T47D (cell line): ENCODE measurements at regions not wholly inside any gene's neighbourhood (a gene's known extent, or its start where the extent isn't known, plus 50 kb on each side); places are given as distances from the start of the nearest gene placed in this dataset.

Source experiments
- DNase-seq, 2 experiments: peaks; one replicate each; pipeline versions ENCODE4 v3.0.0 to v3.0.0-alpha.2; 2011 to 2012; ENCODE audit warnings: low read depth in 1 of 2, low spot score in 1 of 2
- JUND ChIP-seq: IDR thresholded peaks from 2 replicates; pipeline ENCODE4 v1.6.1; 2012; ENCODE audit warnings: low read depth
- in situ Hi-C: cut with HindIII; loops from 2 replicates; pipeline ENCODE4 v1.10.0; 2016; ENCODE audit warnings: low sequenced_read_pairs, low pct_unique_long_range_greater_than_20kb

GRCh38 chr17:33434841-33435240 lies 141.7 kb upstream of the ASIC2 start:
- in situ Hi-C loops: no loop called here
- DNase-seq: no peak
- no peak for TF ChIP-seq JUND

- no peak for DNase-seq
- TF ChIP-seq JUND: no peak
- in situ Hi-C loops: no loop called here
These were observed 142.7 kb upstream of the ASIC2 start for GRCh38 chr17:33435721-33436301.

DNA sequence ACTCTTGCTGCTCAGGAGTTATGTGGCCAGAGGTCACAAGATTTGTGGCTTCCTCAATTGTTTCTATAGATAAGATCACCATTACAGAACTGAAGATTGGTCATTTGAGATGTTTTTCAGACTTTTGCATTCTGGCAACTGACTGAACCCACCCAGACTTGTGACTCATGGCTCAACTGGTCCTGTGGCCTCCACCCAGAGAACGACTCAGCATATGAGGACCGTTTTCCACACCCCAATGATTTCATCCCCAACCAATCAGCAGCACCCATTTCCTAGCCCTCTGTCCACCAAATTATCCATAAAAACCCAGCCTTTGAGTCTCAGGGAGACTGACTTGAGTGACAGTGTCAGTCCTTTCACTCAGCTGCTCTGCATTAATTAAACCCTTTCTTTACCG lies 143.2 kb upstream of the ASIC2 start:
- no peak for DNase-seq
- TF ChIP-seq JUND: no peak
- in situ Hi-C loops: no loop called here

DNA sequence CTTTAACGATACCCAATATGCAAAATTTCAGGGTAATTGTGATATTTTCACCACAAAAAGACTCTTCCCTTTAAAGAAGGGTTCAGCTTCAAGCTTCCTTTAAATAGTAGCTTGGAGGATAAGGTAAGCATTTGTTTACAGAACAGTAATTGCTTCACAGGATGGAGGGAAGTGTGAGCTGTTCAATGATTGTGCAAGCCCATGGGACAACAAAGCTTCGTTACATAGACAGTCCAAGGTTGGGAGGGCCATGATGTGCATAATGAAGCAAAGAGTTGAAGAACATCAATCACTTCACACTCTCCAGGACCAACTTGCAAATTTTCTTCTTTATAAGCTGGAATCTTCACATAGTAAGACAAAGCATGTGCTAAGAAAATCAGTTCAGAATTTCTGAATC lies 145.0 kb upstream of the ASIC2 start:
- in situ Hi-C loops: no loop called here
- no peak for DNase-seq

GRCh38 chr17:33438578-33438977 lies 145.5 kb upstream of the ASIC2 start:
- no peak for TF ChIP-seq JUND
- in situ Hi-C loops: no loop called here
- DNase-seq: no peak

More for the DNA sequence above, 145.0 kb upstream of the ASIC2 start:
- no peak for TF ChIP-seq JUND

GRCh38 chr17:33442320-33442719 lies 149.2 kb upstream of the ASIC2 start:
- TF ChIP-seq JUND: no peak
- in situ Hi-C loops: no loop called here
- no peak for DNase-seq

- in situ Hi-C loops: no loop called here
- TF ChIP-seq JUND: no peak
- no peak for DNase-seq
These were observed 151.6 kb upstream of the ASIC2 start for GRCh38 chr17:33444731-33445130.

- TF ChIP-seq JUND: no peak
- DNase-seq: peak in 1 of 2 experiments; percentile 18
- in situ Hi-C loops: no loop called here
These were observed 154.0 kb upstream of the ASIC2 start for GRCh38 chr17:33447090-33447489.

DNA sequence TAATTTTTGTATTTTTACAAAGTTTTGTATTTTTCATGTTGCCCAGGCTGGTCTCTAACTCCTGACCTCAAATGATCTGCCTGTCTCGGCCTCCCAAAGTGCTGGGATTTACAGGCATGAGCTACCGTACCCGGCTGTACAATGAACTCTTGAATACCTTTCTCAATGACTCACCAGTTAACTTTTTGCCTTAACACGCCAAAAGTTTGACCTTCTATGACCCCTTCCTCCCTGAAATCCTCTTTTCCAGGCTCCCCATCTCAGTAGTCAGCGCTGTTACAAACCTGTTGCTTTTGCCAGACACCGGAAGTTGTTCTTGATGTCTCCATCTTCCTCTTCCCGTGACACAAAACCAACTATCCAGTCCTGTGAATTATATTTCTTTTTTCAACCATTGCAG lies 158.1 kb upstream of the ASIC2 start:
- DNase-seq: no peak
- TF ChIP-seq JUND: no peak
- in situ Hi-C loops: no loop called here

DNA sequence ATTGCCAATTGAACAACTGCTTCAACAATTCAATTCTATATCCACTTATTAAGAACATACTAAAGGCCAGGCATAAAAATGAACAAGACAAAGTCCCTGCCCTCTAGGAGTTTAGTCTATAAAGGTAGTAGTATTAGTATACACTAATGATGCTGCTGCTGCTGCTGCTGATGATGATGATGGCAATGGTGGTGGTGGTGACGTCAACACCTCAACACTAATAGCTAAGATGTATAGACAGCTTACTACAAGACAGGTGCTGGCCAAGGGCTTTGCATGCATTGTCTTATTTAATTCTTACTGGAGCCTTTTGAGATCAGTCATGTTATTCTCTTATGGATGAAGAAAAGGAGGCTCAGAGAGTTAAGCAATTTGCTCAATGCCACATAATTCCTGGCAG lies 164.4 kb upstream of the ASIC2 start:
- TF ChIP-seq JUND: no peak
- DNase-seq: no peak
- in situ Hi-C loops: no loop called here

GRCh38 chr17:33459078-33459940 lies 166.2 kb upstream of the ASIC2 start:
- no peak for TF ChIP-seq JUND
- DNase-seq: no peak
- in situ Hi-C loops: no loop called here

DNA sequence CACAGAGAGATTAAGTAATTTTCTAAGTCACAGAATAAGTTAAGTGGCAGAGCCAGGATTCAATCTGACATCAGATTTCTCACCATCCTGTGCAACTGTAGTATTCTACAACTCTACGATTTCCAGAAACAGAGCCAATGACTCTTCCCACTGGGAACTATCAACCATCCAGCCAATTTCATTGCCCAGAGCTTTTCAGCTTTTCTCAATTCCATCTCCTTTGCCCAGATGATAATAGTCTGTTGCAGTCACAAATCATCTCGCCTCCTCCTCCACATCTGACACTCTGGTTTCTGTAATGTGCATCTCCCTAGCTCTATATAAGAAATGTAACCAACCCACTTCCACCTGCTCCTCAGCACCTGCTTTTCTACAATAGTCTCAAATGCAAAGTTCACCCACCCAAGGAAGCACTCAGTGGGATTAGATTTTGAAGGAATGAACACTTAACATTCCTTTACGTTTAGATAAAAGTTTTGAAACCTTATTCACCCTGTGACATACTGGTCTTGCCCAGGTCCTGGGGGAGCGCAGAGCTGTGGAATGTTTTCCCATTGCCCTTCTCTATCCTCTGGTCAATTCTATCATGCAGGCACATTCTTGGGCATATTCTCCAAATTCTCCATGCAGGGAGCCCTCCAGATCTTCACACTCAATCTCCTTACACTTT lies 167.8 kb upstream of the ASIC2 start:
- in situ Hi-C loops: no loop called here
- DNase-seq: no peak
- no peak for TF ChIP-seq JUND

DNA sequence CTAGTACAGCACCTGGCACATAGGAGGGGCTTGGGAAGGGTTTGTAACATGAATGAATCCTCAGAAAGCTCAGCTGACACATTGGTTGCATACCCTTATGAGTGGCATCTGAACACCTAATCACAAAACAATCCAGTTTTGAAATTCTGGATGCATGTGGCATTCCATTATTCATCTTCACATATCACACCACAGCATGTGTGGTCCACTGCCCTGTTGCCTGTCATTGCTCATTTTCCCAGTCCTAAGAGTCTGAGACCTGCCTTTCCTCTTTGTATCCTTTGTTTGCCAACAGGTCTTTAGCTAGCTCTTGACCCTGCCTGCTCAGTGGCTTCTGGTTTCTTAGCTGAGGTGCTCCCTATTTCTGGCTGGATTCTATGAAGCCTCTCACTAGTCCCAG lies 170.8 kb upstream of the ASIC2 start:
- no peak for TF ChIP-seq JUND
- DNase-seq: no peak
- in situ Hi-C loops: no loop called here
